SK-N-SH treated with all-trans-retinoic acid at 6 μM for 48 hours (cell line): ENCODE measurements at regions not wholly inside any gene's neighbourhood (a gene's known extent, or its start where the extent isn't known, plus 50 kb on each side); places are given as distances from the start of the nearest gene placed in this dataset.

Source experiments
- BACH2 ChIP-seq: fragments of 250-450 bp; sonication (Bioruptor Pico); IDR thresholded peaks from 2 replicates; pipeline ENCODE4 v1.9.0; 2021; ENCODE audit warnings: mild to moderate bottlenecking, borderline replicate concordance
- ESRRG ChIP-seq: fragments of 250-450 bp; sonication (Bioruptor Pico); IDR thresholded peaks from 2 replicates; pipeline ENCODE4 v1.6.1; 2021; ENCODE audit warnings: mild to moderate bottlenecking
- OSR1 ChIP-seq: fragments of 250-450 bp; sonication (Bioruptor Pico); IDR thresholded peaks from 2 replicates; pipeline ENCODE4 v1.8.0; 2022; ENCODE audit warnings: moderate library complexity, mild to moderate bottlenecking, inconsistent platforms
- PATZ1 ChIP-seq: fragments of 250-450 bp; sonication (Bioruptor Pico); IDR thresholded peaks from 2 replicates; pipeline ENCODE4 v1.8.0; 2020; ENCODE audit warnings: mild to moderate bottlenecking, moderate library complexity, borderline replicate concordance
- POU6F1 ChIP-seq: fragments of 250-450 bp; sonication (Bioruptor Pico); IDR thresholded peaks from 2 replicates; pipeline ENCODE4 v1.8.0; 2021; ENCODE audit warnings: low read depth, mild to moderate bottlenecking, moderate library complexity, borderline replicate concordance
- RARB ChIP-seq: fragments of 250-450 bp; sonication (Bioruptor Pico); IDR thresholded peaks from 2 replicates; pipeline ENCODE4 v1.8.0; 2021; ENCODE audit warnings: mild to moderate bottlenecking, moderate library complexity
- SNAI2 ChIP-seq: fragments of 250-450 bp; sonication (Bioruptor Pico); IDR thresholded peaks from 2 replicates; pipeline ENCODE4 v1.5.0; 2020; ENCODE audit warnings: mild to moderate bottlenecking, moderate library complexity
- ZFP3 ChIP-seq: fragments of 250-450 bp; sonication (Bioruptor Pico); IDR thresholded peaks from 2 replicates; pipeline ENCODE4 v1.5.0; 2020; ENCODE audit warnings: mild to moderate bottlenecking, moderate library complexity
- ZNF565 ChIP-seq: fragments of 450-650 bp; formaldehyde crosslinking; conservative IDR thresholded peaks from 2 replicates; pipeline ENCODE4 v1.5.0; 2020; ENCODE audit warnings: low read depth, mild to moderate bottlenecking, moderate library complexity
- ZNF70 ChIP-seq: fragments of 450-650 bp; formaldehyde crosslinking; IDR thresholded peaks from 2 replicates; pipeline ENCODE4 v1.5.0; 2020; ENCODE audit warnings: mild to moderate bottlenecking, moderate library complexity
- ZNF8 ChIP-seq: fragments of 450-650 bp; formaldehyde crosslinking; IDR thresholded peaks from 2 replicates; pipeline ENCODE4 v1.5.0; 2020; ENCODE audit warnings: mild to moderate bottlenecking, moderate library complexity
- TF ChIP-seq, protein P1 (sequence below): fragments of 250-450 bp; sonication (Bioruptor Pico); IDR thresholded peaks from 2 replicates; pipeline ENCODE4 v1.5.1; 2020; ENCODE audit warnings: low read depth, mild to moderate bottlenecking, moderate library complexity
- TF ChIP-seq, protein P2 (sequence below): fragments of 250-450 bp; sonication (Bioruptor Pico); IDR thresholded peaks from 2 replicates; pipeline ENCODE4 v1.5.1; 2021; ENCODE audit warnings: mild to moderate bottlenecking, moderate library complexity

GRCh38 chr5:158573829-158574228 is 525.9 kb downstream of the EBF1 start:
- TF ChIP-seq ZFP3 (CRISPR knock-in tag) (no peak), POU6F1 (CRISPR knock-in tag) (no peak), BACH2 (CRISPR knock-in tag) (no peak), OSR1 (CRISPR knock-in tag) (no peak), RARB (no peak), PATZ1 (CRISPR knock-in tag) (no peak), SNAI2 (CRISPR knock-in tag) (no peak), ZNF8 (no peak), ESRRG (CRISPR knock-in tag) (no peak), ZNF70 (CRISPR knock-in tag) (no peak), ZNF565 (CRISPR knock-in tag) (no peak)
- TF ChIP-seq, protein P1, sequence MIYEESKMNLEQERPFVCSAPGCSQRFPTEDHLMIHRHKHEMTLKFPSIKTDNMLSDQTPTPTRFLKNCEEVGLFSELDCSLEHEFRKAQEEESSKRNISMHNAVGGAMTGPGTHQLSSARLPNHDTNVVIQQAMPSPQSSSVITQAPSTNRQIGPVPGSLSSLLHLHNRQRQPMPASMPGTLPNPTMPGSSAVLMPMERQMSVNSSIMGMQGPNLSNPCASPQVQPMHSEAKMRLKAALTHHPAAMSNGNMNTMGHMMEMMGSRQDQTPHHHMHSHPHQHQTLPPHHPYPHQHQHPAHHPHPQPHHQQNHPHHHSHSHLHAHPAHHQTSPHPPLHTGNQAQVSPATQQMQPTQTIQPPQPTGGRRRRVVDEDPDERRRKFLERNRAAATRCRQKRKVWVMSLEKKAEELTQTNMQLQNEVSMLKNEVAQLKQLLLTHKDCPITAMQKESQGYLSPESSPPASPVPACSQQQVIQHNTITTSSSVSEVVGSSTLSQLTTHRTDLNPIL (CRISPR knock-in tag): no peak
- TF ChIP-seq, protein P2, sequence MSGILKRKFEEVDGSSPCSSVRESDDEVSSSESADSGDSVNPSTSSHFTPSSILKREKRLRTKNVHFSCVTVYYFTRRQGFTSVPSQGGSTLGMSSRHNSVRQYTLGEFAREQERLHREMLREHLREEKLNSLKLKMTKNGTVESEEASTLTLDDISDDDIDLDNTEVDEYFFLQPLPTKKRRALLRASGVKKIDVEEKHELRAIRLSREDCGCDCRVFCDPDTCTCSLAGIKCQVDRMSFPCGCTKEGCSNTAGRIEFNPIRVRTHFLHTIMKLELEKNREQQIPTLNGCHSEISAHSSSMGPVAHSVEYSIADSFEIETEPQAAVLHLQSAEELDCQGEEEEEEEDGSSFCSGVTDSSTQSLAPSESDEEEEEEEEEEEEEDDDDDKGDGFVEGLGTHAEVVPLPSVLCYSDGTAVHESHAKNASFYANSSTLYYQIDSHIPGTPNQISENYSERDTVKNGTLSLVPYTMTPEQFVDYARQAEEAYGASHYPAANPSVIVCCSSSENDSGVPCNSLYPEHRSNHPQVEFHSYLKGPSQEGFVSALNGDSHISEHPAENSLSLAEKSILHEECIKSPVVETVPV (CRISPR knock-in tag): no peak
